Transverse colon (tissue), 4 donors: ENCODE measurements at regions not wholly inside any gene's neighbourhood (a gene's known extent, or its start where the extent isn't known, plus 50 kb on each side); places are given as distances from the start of the nearest gene placed in this dataset.

Experiments
- DNase-seq: peaks from one replicate; pipeline ENCODE4 v3.0.0-alpha.2; 2019
- H3K27ac ChIP-seq, 4 donors: fragments of 200-600 bp; sonication (generic); 2 replicates each; pipeline ENCODE4 v1.5.1; 2016 to 2018; ENCODE audit warnings: inconsistent platforms in 4 of 4
- H3K27me3 ChIP-seq: fragments of 200-600 bp; sonication (generic); 2 replicates; pipeline ENCODE4 v1.5.1; 2017; ENCODE audit warnings: inconsistent platforms
- H3K36me3 ChIP-seq, 4 donors: fragments of 200-600 bp; sonication (generic); 2 replicates each; pipeline ENCODE4 v1.5.1; 2017 to 2019; ENCODE audit warnings: inconsistent platforms in 4 of 4
- H3K4me1 ChIP-seq, 4 donors: fragments of 200-600 bp; sonication (generic); 2 replicates each; pipeline ENCODE4 v1.5.1; 2017 to 2020; ENCODE audit warnings: inconsistent platforms in 4 of 4
- H3K4me3 ChIP-seq, 4 donors: fragments of 200-600 bp; sonication (generic); 1 replicate in 1 of 4; 2 replicates in 3 of 4; pipeline versions ENCODE4 v1.5.1 to v1.6.1; 2017 to 2019; ENCODE audit warnings: inconsistent platforms in 4 of 4
- H3K9me3 ChIP-seq, 2 donors: fragments of 200-600 bp; sonication (generic); 2 replicates each; pipeline ENCODE4 v1.5.1; 2017 to 2019; ENCODE audit warnings: inconsistent platforms in 2 of 2
- EP300 ChIP-seq: sonication (generic); formaldehyde crosslinking; IDR thresholded peaks from one replicate; pipeline ENCODE4 v1.6.1; 2017; ENCODE audit warnings: antibody characterized with exemption, low read depth
- POLR2A ChIP-seq: fragments of 450-650 bp; IDR thresholded peaks from one replicate; pipeline ENCODE4 v1.6.1; 2016; ENCODE audit warnings: antibody characterized with exemption, mild to moderate bottlenecking, moderate library complexity
- POLR2AphosphoS5 ChIP-seq, 3 donors: sonication (generic); formaldehyde crosslinking; IDR thresholded peaks; one replicate each; pipeline ENCODE4 v1.6.1; 2016; ENCODE audit warnings: antibody characterized with exemption in 3 of 3
- WGBS, 2 donors: methylation state at CpG; one replicate each; pipeline ENCODE4 v1.1.5; 2018; ENCODE audit warnings: low coverage in 1 of 2; 5-methylcytosine and 5-hydroxymethylcytosine counted together
- in situ Hi-C, 4 donors: fragments of 200-750 bp; cut with MboI; loops; one replicate each; pipeline versions ENCODE4 v1.15.0 to v1.15.1; 2017; ENCODE audit warnings: low sequenced_read_pairs in 3 of 4, low pct_ligation_motif_present in 1 of 4, low pct_unique_long_range_greater_than_20kb in 1 of 4
- intact Hi-C: fragments of 100-400 bp; cut with DNase I; formaldehyde crosslinking; loops from one replicate; pipeline ENCODE4 v1.15.1; 2023; ENCODE audit warnings: low total_unique reads
- TF ChIP-seq, protein P1 (sequence below), 5 experiments: fragments of 200-600 bp in 3 of 5; fragments of 450-650 bp in 2 of 5; sonication (generic) in 3 of 5; IDR thresholded peaks; 1 replicate in 2 of 5; 2 replicates in 3 of 5; pipeline ENCODE4 v1.5.1; 2016 to 2017; ENCODE audit warnings: antibody characterized with exemption in 5 of 5, inconsistent platforms in 3 of 5, mild to moderate bottlenecking in 2 of 5, moderate library complexity in 1 of 5

DNA sequence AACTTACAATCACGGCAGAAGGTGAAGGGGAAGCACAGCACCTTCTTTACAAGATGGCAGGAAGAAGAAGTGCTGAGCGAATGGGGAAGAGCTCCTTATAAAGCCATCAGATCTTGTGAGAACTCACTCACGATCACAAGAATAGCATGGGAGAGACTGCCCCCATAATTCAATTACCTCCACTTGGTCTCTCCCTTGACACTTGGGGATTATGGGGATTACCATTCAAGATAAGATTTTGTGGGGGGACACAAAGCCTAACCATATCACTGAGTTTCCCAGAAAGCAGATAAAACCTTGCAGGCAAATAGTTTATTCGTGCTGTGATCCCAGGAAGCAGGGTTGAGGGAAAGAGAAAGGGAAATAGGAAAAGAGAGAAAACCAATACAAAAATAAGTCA is 69.0 kb upstream of the GYPA start:
- H3K27ac ChIP-seq: no peak overlapping the region
- H3K9me3 ChIP-seq: no peaks in the 10 kb centered on the region
- 63 to 83% methylated on average over 3 to 4 of the region's 4 CpGs for WGBS, 2 donors
- no peaks in the 10 kb centered on the region for H3K27me3 ChIP-seq
- no peaks in the 10 kb centered on the region for H3K36me3 ChIP-seq
- in situ Hi-C loops (no loop called here), intact Hi-C loops (no loop called here)
- no peak for DNase-seq
- no peak for TF ChIP-seq POLR2AphosphoS5 (IDR thresholded peaks at IDR 0.05)
- TF ChIP-seq POLR2A: no peak
- TF ChIP-seq, protein P1, sequence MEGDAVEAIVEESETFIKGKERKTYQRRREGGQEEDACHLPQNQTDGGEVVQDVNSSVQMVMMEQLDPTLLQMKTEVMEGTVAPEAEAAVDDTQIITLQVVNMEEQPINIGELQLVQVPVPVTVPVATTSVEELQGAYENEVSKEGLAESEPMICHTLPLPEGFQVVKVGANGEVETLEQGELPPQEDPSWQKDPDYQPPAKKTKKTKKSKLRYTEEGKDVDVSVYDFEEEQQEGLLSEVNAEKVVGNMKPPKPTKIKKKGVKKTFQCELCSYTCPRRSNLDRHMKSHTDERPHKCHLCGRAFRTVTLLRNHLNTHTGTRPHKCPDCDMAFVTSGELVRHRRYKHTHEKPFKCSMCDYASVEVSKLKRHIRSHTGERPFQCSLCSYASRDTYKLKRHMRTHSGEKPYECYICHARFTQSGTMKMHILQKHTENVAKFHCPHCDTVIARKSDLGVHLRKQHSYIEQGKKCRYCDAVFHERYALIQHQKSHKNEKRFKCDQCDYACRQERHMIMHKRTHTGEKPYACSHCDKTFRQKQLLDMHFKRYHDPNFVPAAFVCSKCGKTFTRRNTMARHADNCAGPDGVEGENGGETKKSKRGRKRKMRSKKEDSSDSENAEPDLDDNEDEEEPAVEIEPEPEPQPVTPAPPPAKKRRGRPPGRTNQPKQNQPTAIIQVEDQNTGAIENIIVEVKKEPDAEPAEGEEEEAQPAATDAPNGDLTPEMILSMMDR (IDR thresholded peaks at IDR 0.05): no peak
- no peak for TF ChIP-seq EP300
- no peak overlapping the region for H3K4me3 ChIP-seq
- H3K4me1 ChIP-seq: no peaks in the 10 kb centered on the region

- Histone ChIP-seq H3K36me3 (no peaks in the 10 kb centered on the region), H3K4me3 (no peak overlapping the region), H3K9me3 (no peaks in the 10 kb centered on the region), H3K27ac (no peak overlapping the region), H3K4me1 (no peaks in the 10 kb centered on the region), H3K27me3 (no peaks in the 10 kb centered on the region)
- WGBS, 2 donors: 66 to 81% methylated on average over 4 of the region's 4 CpGs
- in situ Hi-C loops: no loop called here
- no peak for DNase-seq
- intact Hi-C loops: no loop called here
- no peak for TF ChIP-seq POLR2AphosphoS5 (IDR thresholded peaks at IDR 0.05)
- no peak for TF ChIP-seq POLR2A
- TF ChIP-seq EP300: no peak
- TF ChIP-seq, protein P1 (IDR thresholded peaks at IDR 0.05): no peak
These were observed 72.9 kb upstream of the GYPA start for GRCh38 chr4:144213371-144213770.

- no peak for DNase-seq
- H3K4me3 ChIP-seq: no peak overlapping the region
- no peaks in the 10 kb centered on the region for H3K36me3 ChIP-seq
- H3K27ac ChIP-seq: no peak overlapping the region
- no peaks in the 10 kb centered on the region for H3K9me3 ChIP-seq
- H3K4me1 ChIP-seq: no peaks in the 10 kb centered on the region
- TF ChIP-seq EP300 (no peak), POLR2A (no peak), POLR2AphosphoS5 (IDR thresholded peaks at IDR 0.05) (no peak)
- TF ChIP-seq, protein P1 (IDR thresholded peaks at IDR 0.05): no peak
- 63 to 90% methylated on average over 1 of the region's 1 CpG for WGBS, 2 donors
- in situ Hi-C loops: no loop called here
- intact Hi-C loops: no loop called here
- H3K27me3 ChIP-seq: no peaks in the 10 kb centered on the region
These were observed 82.6 kb upstream of the GYPA start for GRCh38 chr4:144223149-144223548.

DNA sequence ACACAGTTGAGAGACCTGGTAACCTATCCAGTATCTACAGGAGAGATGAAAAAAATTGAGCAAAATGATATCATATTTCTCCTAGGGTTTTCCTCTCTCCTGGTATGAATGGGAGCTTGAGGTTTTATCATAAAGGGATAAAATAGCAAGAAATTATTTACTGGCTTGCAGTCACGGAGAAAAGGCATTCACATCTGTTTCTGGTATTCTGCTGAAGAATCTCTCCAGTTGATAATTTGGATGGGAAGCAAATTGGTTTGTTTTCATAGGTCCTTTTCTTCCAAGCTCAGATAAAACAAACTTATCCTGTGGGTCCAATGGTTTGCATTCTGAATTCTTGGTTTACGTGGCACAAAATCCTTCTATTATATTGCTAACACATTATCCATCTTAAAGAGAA is 83.1 kb upstream of the GYPA start:
- H3K27ac ChIP-seq: no peak overlapping the region
- no peak for DNase-seq
- WGBS, 2 donors: 70 to 74% methylated on average over 2 of the region's 2 CpGs
- TF ChIP-seq POLR2A: no peak
- TF ChIP-seq, protein P1 (IDR thresholded peaks at IDR 0.05): no peak
- TF ChIP-seq EP300: no peak
- TF ChIP-seq POLR2AphosphoS5 (IDR thresholded peaks at IDR 0.05): no peak
- intact Hi-C loops (no loop called here), in situ Hi-C loops (no loop called here)
- H3K27me3 ChIP-seq: no peaks in the 10 kb centered on the region
- no peak overlapping the region for H3K4me3 ChIP-seq
- no peaks in the 10 kb centered on the region for H3K4me1 ChIP-seq
- no peaks in the 10 kb centered on the region for H3K9me3 ChIP-seq
- H3K36me3 ChIP-seq: no peaks in the 10 kb centered on the region
